Neural cell (in vitro differentiated cells): ENCODE measurements at regions not wholly inside any gene's neighbourhood (a gene's known extent, or its start where the extent isn't known, plus 50 kb on each side); places are given as distances from the start of the nearest gene placed in this dataset.

ENCODE experiments used
- RAD21 ChIP-seq: fragments of 450-650 bp; conservative IDR thresholded peaks from 2 replicates; pipeline ENCODE4 v1.6.1; 2014; ENCODE audit warnings: antibody characterized with exemption, mild to moderate bottlenecking, moderate library complexity
- TF ChIP-seq, protein P1 (sequence below): fragments of 450-650 bp; IDR thresholded peaks from 2 replicates; pipeline ENCODE4 v1.5.1; 2014; ENCODE audit warnings: antibody characterized with exemption, mild to moderate bottlenecking, moderate library complexity; ENCODE audit not compliant: poor library complexity, severe bottlenecking

- TF ChIP-seq, protein P1, sequence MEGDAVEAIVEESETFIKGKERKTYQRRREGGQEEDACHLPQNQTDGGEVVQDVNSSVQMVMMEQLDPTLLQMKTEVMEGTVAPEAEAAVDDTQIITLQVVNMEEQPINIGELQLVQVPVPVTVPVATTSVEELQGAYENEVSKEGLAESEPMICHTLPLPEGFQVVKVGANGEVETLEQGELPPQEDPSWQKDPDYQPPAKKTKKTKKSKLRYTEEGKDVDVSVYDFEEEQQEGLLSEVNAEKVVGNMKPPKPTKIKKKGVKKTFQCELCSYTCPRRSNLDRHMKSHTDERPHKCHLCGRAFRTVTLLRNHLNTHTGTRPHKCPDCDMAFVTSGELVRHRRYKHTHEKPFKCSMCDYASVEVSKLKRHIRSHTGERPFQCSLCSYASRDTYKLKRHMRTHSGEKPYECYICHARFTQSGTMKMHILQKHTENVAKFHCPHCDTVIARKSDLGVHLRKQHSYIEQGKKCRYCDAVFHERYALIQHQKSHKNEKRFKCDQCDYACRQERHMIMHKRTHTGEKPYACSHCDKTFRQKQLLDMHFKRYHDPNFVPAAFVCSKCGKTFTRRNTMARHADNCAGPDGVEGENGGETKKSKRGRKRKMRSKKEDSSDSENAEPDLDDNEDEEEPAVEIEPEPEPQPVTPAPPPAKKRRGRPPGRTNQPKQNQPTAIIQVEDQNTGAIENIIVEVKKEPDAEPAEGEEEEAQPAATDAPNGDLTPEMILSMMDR = no peak
- no peak for TF ChIP-seq RAD21
These were observed 117.9 kb upstream of the TMEM168 start for GRCh38 chr7:112908086-112908485.
